ENCODE measurements at regions not wholly inside any gene's neighbourhood (a gene's known extent, or its start where the extent isn't known, plus 50 kb on each side); places are given as distances from the start of the nearest gene placed in this dataset.

- TF ChIP-seq CTCF (IDR thresholded peaks at IDR 0.05; ENCODE audit: low read length) (no peak), EZH2 (IDR thresholded peaks at IDR 0.05; ENCODE audit: borderline replicate concordance, low read length) (no peak)
Observed at GRCh38 chr5:10149911-10150310, 99.8 kb downstream of the ATPSCKMT start.
